GM18858 (cell line): ENCODE measurements at regions not wholly inside any gene's neighbourhood (a gene's known extent, or its start where the extent isn't known, plus 50 kb on each side); places are given as distances from the start of the nearest gene placed in this dataset.
"Not testable (repeated sequence)": the region's sequence is repeated elsewhere in the genome, so short reads cannot be mapped to it uniquely, and the experiment has no call there.

Experiments
- ATAC-seq: cut with Tn5 transposase; IDR thresholded peaks from one replicate; pipeline ENCODE4 v1.9.1; 2021; ENCODE audit not compliant: unreplicated experiment

DNA sequence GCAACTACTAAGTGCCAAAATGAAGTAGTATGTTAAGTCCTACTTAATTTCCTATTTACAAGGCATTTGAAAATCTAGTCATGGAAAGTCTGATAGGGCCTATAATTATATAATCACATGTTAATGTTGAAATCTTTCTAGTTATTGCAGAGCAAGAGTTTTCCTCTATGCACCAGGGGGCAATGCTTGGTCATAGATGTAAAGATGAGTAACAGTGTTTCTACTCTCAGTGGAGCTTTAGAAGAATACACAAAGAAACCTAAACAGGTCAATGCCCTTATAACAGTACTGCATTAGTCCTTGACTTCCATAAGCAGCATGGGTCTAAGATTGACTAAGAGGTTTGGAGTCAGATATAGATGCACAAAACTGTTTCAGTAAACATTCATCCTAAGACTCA is 218.7 kb downstream of the KCTD12 start:
- no peak for ATAC-seq

DNA sequence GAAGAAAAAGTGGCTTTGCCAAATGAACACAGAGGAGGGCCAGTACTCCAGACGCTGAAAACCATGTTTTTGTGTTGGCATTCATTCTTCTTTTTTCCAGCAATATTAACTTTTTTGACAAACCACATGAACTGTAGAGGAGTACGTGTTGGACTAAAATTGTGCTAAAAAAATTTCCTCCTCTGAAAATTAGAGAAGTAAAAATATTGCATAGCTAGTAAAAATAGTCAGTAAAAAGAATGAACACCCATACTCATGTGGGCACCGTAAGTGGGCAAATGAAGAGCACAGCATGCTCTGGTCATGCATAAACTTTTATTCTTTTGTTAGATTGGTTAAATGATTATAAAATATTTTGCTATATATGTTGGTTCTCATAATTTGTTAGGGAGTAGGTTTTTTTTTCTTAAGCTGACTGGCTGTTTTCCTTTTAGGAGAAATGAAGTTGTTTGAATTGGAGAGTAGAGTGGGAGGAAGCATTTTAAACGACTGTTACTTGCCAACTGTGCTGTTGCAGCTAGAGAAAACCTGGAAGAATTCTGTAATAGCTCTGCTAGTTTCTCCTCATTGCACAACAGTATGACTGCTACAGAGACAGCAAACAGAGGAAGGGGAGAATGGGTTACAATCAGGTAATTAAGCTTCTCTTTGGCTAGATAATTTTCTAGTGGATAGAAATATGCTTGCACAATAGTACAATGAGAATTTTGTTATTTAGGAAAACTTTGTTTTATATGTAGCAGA is 222.4 kb downstream of the KCTD12 start:
- no peak for ATAC-seq

DNA sequence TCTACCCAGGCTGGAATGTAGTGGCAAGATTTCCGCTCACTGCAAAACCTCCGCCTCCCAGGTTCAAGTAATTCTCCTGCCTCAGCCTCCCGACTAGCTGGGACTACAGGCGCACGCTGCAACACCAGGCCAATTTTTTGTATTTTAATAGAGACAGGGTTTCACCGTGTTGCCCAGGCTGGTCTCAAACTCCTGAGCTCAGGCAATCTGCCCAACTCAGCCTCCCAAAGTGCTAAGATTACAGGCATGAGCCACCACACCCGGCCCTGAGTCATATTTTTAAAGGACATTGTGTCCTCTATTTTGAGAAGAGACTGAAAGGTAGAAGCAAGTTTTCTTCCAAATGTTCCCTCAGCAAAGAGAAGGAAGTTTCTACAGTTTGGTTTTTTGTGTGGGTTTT is 227.1 kb downstream of the KCTD12 start:
- not testable (repeated sequence) for ATAC-seq

DNA sequence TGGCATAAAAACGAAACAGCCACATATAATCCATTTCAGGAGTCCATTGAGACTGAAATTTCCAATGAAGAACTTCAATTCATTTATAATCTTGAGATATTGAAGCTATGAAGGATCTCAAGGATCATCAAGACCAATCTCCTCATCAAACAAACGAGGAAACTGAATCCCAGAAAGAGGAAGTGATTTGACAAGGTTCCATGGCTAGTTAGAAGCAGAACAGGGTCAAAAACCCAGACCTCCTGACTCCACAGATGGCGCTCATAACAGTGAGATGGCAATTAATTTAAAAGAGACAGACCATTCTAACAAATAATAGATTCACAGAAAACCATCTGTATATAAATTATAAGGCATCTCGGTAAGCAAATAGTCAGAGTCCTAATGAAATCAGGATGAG is 229.7 kb downstream of the KCTD12 start:
- no peak for ATAC-seq

DNA sequence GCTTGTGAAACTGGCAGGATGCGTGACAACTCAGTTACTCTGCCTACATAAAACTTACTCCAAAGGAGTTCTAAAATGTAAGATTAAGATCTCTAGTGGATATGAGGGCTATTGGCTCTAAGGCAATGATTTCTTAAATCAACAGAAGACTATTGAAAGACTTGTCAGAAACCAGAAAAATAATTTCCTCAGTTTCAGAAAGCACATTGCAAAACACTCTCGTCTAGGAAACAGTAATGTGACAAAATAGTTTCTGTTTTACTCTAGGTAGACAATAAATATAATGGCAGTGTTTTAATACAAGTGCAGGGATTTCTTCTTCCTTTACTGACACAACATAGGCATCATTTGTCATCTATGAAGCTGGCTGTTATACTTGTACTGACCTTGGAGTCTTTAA is 230.1 kb downstream of the KCTD12 start:
- ATAC-seq, result no peak

DNA sequence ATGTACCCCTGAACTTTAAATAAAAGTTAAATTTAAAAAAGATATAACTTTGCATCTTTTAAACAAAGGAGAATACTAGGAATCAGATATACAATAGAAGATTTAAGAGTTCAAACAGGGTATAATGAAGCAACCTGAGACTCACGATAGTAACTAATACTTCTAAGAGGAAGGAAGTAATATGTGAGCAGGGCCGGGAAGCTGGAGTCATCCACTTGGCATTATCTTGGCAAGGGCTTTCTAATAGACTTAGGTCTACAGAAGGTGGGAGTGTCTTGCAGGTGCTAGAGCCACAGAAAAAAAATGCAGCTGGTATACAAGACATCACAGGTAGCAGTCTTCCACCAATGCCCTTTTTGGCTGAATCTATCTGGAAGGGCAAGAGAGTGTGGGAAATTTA is 231.9 kb downstream of the KCTD12 start:
- ATAC-seq, result no peak

DNA sequence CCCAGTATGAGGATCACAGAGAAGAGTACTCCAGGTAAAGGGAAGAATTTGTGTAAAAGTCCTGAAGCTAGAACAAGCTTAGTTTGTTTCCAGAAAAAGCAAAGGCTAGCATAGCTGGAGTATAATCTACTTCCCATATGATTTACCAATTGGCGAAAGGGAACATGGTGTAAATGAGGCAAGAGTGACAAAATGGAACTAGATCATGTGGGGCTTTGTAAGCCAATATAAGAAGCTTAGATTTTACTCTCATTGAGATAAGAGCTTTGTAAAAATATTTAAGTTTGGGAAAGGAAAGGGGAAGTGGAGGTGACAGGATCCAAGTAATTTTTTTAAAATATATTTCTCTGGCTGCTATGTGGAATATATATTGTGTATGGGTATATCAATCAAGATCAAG is 234.9 kb downstream of the KCTD12 start:
- ATAC-seq, result no peak

DNA sequence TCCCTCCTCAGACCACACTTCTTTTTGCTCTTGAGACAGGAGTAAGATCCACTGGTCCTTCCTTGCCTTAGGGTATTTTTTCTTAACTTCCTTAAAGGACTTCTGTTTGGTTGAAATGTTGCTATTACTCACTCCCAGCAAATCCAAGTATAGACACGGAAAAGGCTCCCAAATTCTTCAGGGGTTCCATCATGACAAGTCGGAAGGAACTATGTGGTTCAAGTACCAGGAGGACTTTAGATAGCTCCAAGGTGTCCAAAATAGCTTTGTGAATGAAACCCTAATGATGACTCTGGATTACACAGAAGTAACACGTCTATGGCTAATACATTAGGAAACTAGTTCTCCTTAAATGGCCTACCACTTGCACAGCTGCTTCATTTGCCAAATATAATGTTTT is 238.7 kb downstream of the KCTD12 start:
- no peak for ATAC-seq

DNA sequence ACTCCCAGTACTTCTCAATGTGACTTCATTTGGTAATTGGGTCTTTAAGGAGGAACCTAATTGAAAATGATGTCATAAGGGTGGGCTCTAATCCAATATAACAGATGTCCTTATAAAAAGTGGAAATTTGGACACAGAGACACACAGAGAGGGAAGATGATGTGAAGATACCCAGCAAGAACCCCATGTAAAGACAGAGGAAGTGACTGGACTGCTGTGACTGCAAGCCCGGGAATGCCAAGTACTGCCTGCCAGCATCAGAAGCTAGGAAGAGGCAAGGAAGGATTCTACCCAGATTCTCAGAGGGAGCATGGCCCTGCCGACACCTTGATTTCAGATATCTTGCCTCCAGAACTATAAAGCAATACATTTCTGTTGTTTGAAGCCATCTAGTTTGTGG is 239.3 kb downstream of the KCTD12 start:
- ATAC-seq, result no peak

DNA sequence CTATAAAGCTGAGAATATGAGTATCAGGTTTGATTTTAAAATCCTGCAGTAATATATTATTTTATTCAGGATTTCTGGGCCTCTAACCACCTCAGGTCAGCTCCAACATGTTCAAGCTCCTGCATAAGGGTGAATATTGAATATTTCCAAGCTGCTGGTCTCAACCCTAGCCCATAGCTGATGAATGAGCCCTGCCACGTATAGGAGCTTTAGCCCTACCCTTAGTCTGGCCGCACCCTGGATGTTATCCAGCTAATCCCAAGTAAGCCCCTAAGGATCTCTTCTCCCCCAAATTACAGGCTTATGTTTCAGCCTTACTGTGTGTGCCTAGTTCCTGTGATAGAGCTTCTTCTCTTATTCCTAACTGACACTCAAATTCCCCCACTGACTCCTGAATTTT is 240.6 kb downstream of the KCTD12 start:
- ATAC-seq, result no peak

DNA sequence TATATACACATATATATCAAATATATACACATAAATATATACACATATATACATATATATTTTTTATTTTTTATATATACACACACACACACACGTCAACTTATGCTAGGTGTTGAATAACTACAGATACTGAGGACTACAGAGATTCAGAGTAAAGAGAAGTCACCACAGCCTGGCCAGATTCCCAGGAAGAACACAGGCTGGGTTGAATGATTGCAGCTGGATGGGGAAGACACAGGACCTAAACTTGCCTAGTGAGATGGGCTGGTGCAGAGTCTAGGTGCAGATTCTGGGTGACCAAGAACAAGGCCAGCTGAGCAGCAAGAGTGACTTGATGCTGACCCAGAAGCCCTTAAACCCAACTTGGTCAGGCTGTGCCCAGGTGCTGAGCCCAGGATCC is 241.3 kb downstream of the KCTD12 start:
- no peak for ATAC-seq

DNA sequence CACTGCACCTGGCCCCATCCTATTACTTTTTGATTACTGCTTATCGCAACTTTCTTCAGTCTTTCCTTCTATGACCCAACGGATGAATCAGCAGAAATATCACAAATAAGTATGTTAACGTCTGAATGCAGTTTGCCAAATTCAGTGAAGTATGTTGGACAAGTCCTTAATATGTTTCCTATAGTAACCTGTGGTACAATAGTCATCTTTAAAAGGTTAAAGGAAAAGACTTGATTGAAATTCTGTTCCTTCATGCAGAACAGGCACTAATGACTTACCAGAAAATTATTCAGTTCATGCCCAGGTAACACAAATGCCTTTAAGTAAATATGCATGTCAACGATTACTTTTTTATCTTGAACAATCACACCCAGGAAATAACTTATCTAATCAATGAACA is 242.6 kb downstream of the KCTD12 start:
- no peak for ATAC-seq

DNA sequence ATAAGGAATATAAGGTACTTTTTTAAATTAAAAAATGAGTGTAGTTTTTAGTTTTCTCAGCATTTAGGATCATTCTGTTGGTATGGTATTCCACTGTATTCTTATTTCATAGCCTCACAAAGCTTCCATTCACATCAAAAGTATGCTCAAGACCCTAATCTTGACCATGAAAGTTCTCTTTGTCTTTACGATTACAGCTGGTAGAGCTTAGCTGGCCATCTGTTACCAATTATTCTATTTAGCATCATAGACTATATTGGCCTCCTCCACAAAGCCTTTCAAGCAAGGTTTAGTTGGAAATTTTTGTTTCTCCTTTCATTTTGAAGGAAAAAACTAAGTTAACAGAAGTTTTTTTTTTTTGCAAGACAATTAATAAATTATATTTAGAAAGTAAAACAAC is 245.1 kb downstream of the KCTD12 start:
- ATAC-seq, result no peak

DNA sequence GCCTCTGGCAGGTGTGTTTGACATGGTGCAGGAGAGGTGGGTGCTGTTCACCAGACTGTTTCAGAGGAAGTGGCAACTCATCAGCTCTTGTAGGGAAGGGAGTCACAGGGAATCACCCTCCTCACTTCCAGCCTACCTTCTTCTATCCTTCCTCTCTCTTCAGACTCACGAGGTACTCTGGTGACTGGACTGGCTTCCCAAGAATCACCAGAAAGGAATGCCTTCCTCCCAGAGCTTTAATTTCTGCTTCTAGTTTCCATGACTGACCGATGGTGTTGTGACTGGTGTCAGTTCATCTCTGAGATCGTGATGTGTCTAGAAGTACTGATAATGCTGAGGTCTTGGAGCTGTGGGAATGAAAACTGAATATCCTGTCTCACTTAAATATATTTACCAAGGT is 247.3 kb downstream of the KCTD12 start:
- ATAC-seq, result no peak

DNA sequence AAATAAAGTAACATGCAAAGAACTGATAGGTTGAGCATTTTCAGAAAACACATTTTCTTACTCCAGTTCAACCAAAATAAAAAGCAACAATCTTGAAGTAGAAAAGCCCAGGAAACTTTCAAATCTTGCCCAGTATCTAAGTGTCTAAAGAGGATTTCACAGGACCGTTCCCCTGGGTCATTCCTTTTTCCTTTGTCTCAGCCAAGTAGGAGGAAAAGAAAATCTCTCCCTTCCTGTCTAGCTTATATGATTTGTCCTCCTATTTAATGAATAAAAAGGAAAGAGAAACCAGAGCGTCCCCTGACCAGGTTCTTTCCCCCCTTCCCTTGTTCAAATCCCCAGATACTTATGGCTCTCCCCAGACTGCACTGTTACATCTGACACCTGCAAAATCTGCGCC is 248.0 kb downstream of the KCTD12 start:
- no peak for ATAC-seq

DNA sequence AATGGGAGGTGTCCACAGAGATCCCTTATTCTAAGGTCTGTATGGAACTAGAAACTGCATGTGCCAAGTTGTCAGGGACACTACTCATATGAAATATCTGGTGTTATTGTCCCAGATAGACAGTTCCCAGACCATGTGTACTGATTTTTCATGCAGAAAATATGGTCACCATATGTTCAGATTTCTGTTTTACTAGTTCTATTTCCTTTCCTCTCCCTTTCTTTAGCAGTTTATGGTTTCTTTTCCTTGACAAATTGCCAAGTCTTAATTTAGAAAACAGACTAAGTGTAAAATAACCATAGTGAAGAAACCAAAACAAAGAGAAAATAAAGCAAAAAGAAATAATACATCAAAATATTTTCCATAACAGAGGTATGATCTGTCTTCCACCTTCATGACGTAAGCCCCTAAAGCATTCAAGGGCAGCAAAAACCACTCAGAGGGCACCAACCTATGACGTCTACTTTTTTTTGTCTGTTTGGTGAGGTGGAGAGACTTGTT is 248.5 kb downstream of the KCTD12 start:
- ATAC-seq, result no peak

DNA sequence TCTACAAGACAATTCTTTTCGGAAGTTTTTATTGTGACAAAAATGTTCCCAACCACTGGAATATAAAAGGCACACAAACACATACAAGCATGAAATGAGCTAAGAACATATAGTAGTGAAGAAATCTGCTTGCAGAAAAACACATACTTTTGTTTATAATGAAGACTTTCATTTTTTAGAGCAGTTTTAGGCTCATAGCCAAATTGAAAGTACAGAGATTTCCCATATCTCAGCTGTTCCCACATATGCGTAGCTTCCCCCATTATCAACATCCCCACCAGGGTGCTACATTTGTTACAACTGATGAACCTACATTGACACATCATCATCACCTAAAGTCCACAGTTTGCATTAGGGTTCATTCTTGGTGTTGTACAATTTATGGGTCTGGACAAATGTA is 249.4 kb downstream of the KCTD12 start:
- no peak for ATAC-seq

DNA sequence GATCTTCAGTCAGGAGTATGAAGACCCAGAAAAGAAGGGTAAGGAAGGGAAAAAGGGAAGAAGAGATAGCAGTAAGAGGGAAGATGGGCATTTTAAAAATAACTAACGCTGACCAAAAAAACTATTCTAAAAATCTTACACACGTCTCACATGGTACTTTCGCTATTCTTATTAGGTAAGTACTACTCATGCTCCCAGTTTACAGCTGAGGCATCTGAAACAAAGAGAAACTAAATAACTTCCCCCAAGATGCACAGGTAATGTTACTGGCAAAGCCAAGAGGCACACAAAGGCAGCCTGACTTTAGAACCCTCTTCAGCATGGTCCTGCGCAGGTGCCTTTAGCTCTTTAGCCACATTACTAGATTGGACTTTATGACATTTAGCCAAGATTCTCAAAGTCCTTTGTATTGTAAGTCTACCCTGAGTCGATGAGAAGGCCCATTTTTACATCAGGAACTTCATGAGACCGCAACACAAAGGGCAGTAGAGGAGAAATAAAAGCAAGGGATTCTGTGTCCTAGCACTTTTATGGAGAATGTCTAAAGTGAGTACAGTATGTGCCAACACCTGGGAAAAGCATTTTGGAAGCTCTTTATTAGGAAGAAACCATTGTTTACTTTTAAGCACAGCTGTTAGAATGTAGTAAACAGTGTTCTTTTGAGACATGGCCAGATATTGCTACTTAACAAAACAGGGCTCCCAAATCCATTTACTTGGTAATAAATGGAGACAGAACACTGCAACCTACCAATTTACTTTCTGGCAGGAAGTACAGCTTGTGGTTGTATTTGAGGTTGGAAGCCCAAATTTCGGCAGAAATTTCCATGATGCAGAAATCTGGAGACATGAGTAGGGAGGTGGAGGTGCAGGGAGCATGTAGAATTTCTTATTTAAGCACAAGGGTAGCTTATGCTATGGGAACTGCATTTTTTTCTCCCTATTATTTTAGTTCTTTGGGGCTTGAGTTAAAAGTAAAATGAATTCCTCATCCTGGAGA is 250.7 kb downstream of the KCTD12 start:
- no peak for ATAC-seq

DNA sequence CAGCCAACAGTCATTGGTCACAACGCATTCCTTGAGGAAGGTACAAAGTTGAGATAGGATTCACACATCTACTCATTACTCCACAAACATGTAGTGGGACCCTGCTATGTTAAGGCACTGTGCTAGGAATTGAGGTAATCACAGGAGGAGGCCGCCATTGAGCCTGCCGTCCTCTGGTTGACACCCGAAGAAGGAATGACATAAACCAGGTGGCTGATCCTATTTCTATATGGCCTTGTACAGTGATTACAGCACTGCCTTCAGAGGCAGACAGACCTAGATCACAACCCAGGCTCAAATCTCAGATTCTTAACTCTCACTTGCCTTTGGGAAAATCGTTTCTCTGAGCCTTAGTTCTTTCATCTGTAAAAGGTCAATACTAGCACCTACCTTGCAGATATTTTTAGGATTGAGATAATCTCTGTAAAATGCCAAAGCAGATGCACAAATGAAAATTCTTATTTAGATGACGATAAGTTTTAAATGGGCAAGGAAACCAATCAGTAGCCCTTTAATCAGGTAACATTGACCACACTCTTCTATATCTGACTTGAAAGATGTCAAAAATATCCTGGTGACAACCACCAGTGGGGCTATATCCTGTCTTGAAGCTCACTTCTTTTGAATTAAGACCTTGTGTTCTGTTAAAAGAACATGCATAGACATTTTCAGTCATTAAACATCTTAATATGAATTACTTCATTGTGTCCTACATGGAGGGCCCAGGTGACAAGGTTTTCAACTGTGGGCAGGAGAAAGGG is 251.6 kb downstream of the KCTD12 start:
- ATAC-seq, result no peak

DNA sequence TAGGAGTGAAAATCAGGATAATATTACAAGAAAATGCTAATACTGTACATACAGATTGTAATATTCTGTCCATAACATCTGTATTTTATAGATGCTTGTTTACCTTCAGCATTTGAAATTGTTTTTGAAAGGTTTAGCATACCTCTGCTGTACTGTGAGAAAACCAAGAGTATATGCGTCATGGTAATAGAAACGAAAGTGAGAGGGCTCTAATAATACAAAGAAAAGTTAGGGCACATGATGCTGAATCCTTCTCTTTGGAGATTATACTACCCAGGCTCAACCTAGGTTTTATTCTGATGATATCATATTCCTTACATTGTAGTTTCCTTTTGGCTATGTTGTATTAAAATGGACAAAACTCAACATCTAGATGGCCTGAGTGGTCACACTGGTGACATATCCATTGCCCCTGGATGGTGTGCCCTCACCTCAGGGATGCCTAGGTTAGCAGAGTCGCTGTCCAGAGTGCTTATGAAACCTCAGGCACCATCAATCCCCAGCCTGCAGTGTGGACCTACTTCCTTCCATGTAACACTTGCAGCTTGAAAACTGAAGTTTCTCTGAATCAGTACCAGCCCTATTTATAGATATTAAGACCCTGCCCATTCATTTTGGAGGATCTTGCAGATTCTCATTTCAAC is 253.7 kb downstream of the KCTD12 start:
- no peak for ATAC-seq
